ENCODE measurements at regions not wholly inside any gene's neighbourhood (a gene's known extent, or its start where the extent isn't known, plus 50 kb on each side); places are given as distances from the start of the nearest gene placed in this dataset.
"Not testable (repeated sequence)": the region's sequence is repeated elsewhere in the genome, so short reads cannot be mapped to it uniquely, and the experiment has no call there.

DNA sequence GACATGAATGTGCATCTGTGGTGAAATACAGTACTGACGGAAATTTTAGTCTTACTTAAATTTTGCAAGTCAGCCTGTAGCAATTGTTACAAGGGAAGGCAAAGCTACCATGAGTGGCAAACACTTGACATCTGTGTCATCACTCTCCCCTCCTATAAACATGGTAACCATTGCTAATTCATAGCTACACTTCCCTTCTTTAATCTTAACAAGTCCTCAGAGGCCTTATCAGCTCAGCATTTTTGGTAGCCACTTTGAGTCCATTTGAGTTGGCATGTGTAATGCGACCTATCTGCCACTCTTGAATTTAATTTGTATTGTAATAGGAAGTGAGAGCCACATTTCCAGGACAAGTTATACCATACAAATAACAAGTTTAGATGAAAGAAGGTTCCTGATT is 218.1 kb downstream of the RMST start:
- Histone ChIP-seq H3K27ac (no peak overlapping the region), H3K9me3 (ENCODE audit: low read depth, low read length) (no peaks in the 10 kb centered on the region), H3K4me3 (no peak overlapping the region), H3K36me3 (ENCODE audit: insufficient read depth, low read length) (no peaks in the 10 kb centered on the region), H3K9ac (ENCODE audit: insufficient read length) (no peak overlapping the region)
- DNase-seq (ENCODE audit: low read depth, low spot score): no peak
- TF ChIP-seq EZH2 (IDR thresholded peaks at IDR 0.05) (no peak), FOXP2 (optimal IDR thresholded peaks at IDR 0.05; ENCODE audit: control extremely low read depth, extremely low read length, insufficient read depth) (no peak), POLR2AphosphoS5 (IDR thresholded peaks at IDR 0.05; ENCODE audit: borderline replicate concordance, low read depth, low read length) (no peak)

DNA sequence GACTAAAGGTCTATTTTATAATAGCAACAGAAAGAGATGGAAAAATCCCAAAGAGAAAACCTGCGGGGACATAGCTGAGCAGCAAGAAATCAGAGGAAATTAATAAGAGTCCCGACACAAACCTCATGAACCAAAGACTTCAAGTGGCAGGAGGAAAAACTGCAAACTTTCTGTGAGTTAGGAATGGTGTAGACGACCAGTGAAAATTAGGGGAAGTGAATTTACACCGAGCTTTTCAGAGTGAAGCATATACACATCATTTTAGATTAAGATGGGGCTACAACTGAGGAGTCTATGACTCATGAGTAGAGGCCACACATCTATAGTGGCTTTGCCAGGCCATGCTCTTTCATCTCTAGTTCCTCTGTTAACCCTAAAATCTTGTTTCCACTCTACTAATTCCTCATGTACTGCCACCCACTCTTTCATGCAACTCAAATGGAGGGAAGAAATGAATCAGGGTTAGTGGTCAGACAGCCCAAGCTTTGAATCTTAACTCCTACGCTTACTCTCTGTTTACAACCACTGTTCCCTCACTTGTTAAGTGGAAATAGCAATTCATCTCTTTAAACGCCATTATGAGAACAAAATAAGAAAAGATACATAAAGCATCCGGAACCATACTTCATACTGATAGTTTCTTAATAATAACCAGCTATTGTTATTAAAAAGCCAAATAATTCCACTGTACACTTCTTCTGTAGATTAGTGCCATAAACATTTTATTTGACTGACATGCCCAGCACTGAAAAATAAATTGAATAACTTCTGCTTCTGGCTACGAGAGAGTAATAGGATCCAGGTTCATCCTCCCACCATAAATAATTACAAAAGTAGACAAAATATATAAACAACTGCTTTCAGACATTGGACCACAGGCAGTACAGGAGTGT is 219.3 kb downstream of the RMST start:
- TF ChIP-seq EZH2 (IDR thresholded peaks at IDR 0.05): no peak
- no peak for TF ChIP-seq POLR2AphosphoS5 (IDR thresholded peaks at IDR 0.05; ENCODE audit: borderline replicate concordance, low read depth, low read length)
- no peak for TF ChIP-seq FOXP2 (optimal IDR thresholded peaks at IDR 0.05; ENCODE audit: control extremely low read depth, extremely low read length, insufficient read depth)
- no peak for DNase-seq (ENCODE audit: low read depth, low spot score)
- H3K36me3 ChIP-seq (ENCODE audit: insufficient read depth, low read length): no peaks in the 10 kb centered on the region
- no peaks in the 10 kb centered on the region for H3K9me3 ChIP-seq (ENCODE audit: low read depth, low read length)
- H3K9ac ChIP-seq (ENCODE audit: insufficient read length): no peak overlapping the region
- H3K27ac ChIP-seq: no peak overlapping the region
- no peak overlapping the region for H3K4me3 ChIP-seq

DNA sequence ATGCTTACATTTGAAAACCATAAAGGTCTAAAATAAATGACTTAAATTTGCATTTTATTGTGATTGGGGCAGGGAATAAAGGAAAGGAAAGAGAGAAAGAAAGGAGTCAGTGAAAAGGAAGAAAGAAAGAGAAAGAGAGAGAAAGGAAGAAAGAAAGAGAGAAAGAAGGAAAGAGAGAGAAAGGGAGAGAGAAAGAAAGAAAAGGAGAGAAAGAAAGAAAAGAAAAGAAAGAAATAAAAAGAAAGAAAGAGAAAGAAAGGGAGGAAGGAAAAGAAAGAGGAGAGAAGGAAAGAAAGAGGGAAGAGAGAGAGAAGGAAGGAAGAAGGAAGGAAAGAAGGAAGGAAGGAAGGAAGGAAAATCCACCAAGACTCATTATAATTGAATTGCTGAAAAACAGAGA is 222.8 kb downstream of the RMST start:
- Histone ChIP-seq H3K27ac (no peak overlapping the region), H3K36me3 (ENCODE audit: insufficient read depth, low read length) (no peaks in the 10 kb centered on the region), H3K9me3 (ENCODE audit: low read depth, low read length) (no peaks in the 10 kb centered on the region), H3K9ac (ENCODE audit: insufficient read length) (no peak overlapping the region), H3K4me3 (no peak overlapping the region)
- TF ChIP-seq FOXP2 (optimal IDR thresholded peaks at IDR 0.05; ENCODE audit: control extremely low read depth, extremely low read length, insufficient read depth): no peak
- no peak for TF ChIP-seq EZH2 (IDR thresholded peaks at IDR 0.05)
- TF ChIP-seq POLR2AphosphoS5 (IDR thresholded peaks at IDR 0.05; ENCODE audit: borderline replicate concordance, low read depth, low read length): no peak
- DNase-seq (ENCODE audit: low read depth, low spot score): no peak

DNA sequence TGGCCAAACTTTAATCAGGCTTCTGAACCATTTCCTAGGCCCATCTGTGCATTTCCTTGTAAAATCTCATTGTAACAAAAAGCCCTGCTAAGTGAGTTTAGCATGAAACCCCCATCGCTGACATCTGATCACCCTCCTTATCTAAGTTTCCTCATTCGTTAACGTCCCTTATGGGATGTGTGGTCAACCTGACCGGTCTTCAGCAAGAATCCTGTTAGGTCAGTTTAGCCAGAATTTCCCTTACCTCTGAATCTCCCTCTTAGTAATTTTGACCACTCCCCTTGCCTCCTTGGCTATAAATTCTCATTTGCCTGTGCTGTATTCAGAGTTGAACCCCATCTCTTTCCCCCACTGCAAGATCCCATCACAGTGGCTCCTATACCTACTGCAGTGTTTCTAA is 239.3 kb downstream of the RMST start:
- H3K9me3 ChIP-seq (ENCODE audit: low read depth, low read length): no peaks in the 10 kb centered on the region
- H3K27ac ChIP-seq: no peak overlapping the region
- no peak overlapping the region for H3K9ac ChIP-seq (ENCODE audit: insufficient read length)
- no peak for DNase-seq (ENCODE audit: low read depth, low spot score)
- H3K36me3 ChIP-seq (ENCODE audit: insufficient read depth, low read length): no peaks in the 10 kb centered on the region
- TF ChIP-seq FOXP2 (optimal IDR thresholded peaks at IDR 0.05; ENCODE audit: control extremely low read depth, extremely low read length, insufficient read depth) (no peak), POLR2AphosphoS5 (IDR thresholded peaks at IDR 0.05; ENCODE audit: borderline replicate concordance, low read depth, low read length) (no peak), EZH2 (IDR thresholded peaks at IDR 0.05) (no peak)
- H3K4me3 ChIP-seq: no peak overlapping the region

DNA sequence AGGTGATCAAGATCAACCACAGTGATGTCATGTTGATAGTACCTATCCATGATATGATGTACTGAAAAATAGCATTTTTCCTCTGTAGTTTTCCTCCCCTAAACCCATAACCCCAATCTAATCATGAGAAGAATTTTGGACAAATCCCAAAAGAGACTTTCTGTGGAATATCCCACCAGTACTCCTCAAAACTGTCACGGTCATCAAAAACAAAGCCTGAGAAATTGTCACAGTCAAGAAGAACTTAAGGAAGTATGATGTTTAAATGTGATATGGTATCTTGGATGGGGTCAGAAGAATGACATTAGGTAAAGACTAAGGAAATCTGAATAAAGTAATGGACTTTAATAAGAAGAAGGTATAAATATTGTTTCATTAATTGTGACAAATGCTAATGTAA is 248.8 kb downstream of the RMST start:
- Histone ChIP-seq H3K9me3 (ENCODE audit: low read depth, low read length) (no peaks in the 10 kb centered on the region), H3K27ac (no peak overlapping the region), H3K36me3 (ENCODE audit: insufficient read depth, low read length) (no peaks in the 10 kb centered on the region), H3K9ac (ENCODE audit: insufficient read length) (no peak overlapping the region), H3K4me3 (no peak overlapping the region)
- no peak for DNase-seq (ENCODE audit: low read depth, low spot score)
- TF ChIP-seq EZH2 (IDR thresholded peaks at IDR 0.05): no peak
- no peak for TF ChIP-seq FOXP2 (optimal IDR thresholded peaks at IDR 0.05; ENCODE audit: control extremely low read depth, extremely low read length, insufficient read depth)
- TF ChIP-seq POLR2AphosphoS5 (IDR thresholded peaks at IDR 0.05; ENCODE audit: borderline replicate concordance, low read depth, low read length): no peak

DNA sequence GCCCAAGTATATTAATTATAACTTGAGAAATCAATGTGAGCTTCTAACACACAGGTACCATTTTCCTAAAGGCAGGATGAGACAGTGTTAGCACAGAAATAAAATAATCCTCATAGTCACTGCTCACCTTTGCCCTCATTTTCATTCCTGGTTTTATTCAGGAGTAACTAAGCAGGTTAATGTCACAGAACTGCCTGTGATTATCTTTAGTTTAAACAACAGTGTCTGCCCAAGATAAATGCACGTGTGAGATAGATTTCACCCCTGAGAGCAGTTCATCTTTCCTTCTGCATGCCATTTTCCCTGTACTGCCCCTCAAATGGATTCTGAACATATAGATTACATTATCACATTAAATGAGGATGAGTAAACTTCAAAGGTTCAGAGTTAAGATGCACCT is 250.7 kb downstream of the RMST start:
- no peak for DNase-seq (ENCODE audit: low read depth, low spot score)

DNA sequence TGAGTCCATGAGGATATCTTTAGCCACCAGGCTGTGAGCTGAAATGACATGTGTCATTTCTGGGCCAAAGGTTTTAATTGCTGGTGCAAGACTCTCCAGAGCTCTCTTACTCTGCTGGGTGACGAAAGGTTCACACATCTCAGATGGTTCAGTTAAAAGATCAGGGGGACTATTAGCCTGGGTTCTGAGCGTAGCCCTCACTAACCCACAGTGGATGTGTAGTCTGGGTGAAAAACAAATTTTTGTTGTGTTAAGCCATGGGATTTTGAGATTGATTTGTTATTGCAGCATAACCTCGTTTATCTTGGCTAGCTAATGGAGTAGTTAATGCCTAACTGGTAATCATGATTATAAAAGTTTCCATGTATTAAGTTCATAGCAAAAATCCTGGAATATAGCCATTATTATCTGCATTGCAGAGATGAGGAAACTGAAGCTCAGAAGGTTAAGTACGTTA is 251.5 kb downstream of the RMST start:
- no peak overlapping the region for H3K27ac ChIP-seq
- TF ChIP-seq POLR2AphosphoS5 (IDR thresholded peaks at IDR 0.05; ENCODE audit: borderline replicate concordance, low read depth, low read length) (no peak), EZH2 (IDR thresholded peaks at IDR 0.05) (no peak), FOXP2 (optimal IDR thresholded peaks at IDR 0.05; ENCODE audit: control extremely low read depth, extremely low read length, insufficient read depth) (no peak)
- H3K9me3 ChIP-seq (ENCODE audit: low read depth, low read length): no peaks in the 10 kb centered on the region
- H3K9ac ChIP-seq (ENCODE audit: insufficient read length): no peak overlapping the region
- H3K4me3 ChIP-seq: no peak overlapping the region
- DNase-seq (ENCODE audit: low read depth, low spot score): no peak
- no peaks in the 10 kb centered on the region for H3K36me3 ChIP-seq (ENCODE audit: insufficient read depth, low read length)

More for the DNA sequence above, 250.7 kb downstream of the RMST start:
- Histone ChIP-seq H3K4me3 (no peak overlapping the region), H3K9me3 (ENCODE audit: low read depth, low read length) (no peaks in the 10 kb centered on the region), H3K27ac (no peak overlapping the region), H3K9ac (ENCODE audit: insufficient read length) (no peak overlapping the region), H3K36me3 (ENCODE audit: insufficient read depth, low read length) (no peaks in the 10 kb centered on the region)
- TF ChIP-seq FOXP2 (optimal IDR thresholded peaks at IDR 0.05; ENCODE audit: control extremely low read depth, extremely low read length, insufficient read depth) (no peak), EZH2 (IDR thresholded peaks at IDR 0.05) (no peak), POLR2AphosphoS5 (IDR thresholded peaks at IDR 0.05; ENCODE audit: borderline replicate concordance, low read depth, low read length) (no peak)

DNA sequence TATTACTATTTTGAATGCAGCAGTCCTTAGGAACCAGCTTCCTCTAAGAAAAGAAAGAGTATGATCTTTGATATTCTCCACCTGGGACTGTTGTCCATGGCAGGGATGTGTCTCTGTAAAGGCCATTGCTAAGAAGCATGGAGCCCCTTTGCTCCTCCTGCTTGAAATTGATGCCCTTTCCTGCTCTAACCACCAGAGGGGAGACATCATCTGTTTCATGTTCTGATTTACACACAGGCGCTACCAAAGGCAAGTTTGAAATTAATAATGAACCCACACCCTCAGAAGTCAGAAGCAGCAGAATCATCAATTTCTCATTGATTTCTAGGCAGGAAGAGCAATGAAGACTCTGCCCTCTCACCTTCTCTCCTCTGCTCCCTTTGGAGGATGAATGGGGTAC is 253.8 kb downstream of the RMST start:
- H3K9ac ChIP-seq (ENCODE audit: insufficient read length): no peak overlapping the region
- no peaks in the 10 kb centered on the region for H3K9me3 ChIP-seq (ENCODE audit: low read depth, low read length)
- TF ChIP-seq FOXP2 (optimal IDR thresholded peaks at IDR 0.05; ENCODE audit: control extremely low read depth, extremely low read length, insufficient read depth) (no peak), EZH2 (IDR thresholded peaks at IDR 0.05) (no peak), POLR2AphosphoS5 (IDR thresholded peaks at IDR 0.05; ENCODE audit: borderline replicate concordance, low read depth, low read length) (no peak)
- no peaks in the 10 kb centered on the region for H3K36me3 ChIP-seq (ENCODE audit: insufficient read depth, low read length)
- H3K4me3 ChIP-seq: no peak overlapping the region
- H3K27ac ChIP-seq: no peak overlapping the region
- DNase-seq (ENCODE audit: low read depth, low spot score): no peak

DNA sequence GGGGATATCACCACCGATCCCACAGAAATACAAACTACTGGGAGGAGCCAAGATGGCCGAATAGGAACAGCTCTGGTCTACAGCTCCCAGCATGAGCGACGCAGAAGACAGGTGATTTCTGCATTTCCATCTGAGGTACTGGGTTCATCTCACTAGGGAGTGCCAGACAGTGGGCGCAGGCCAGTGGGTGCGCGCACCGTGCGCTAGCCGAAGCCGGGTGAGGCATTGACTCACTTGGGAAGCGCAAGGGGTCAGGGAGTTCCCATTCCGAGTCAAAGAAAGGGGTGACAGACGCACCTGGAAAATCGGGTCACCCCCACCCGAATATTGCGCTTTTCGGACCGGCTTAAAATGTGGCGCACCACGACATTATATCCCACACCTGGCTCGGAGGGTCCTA is 261.2 kb downstream of the RMST start:
- not testable (repeated sequence) for DNase-seq (ENCODE audit: low read depth, low spot score); H3K9ac ChIP-seq (ENCODE audit: insufficient read length); H3K27ac ChIP-seq; H3K4me3 ChIP-seq; H3K9me3 ChIP-seq (ENCODE audit: low read depth, low read length); H3K36me3 ChIP-seq (ENCODE audit: insufficient read depth, low read length)

All from SK-N-MC (cell line).